ENCODE measurements at regions not wholly inside any gene's neighbourhood (a gene's known extent, or its start where the extent isn't known, plus 50 kb on each side); places are given as distances from the start of the nearest gene placed in this dataset.
"Not testable (repeated sequence)": the region's sequence is repeated elsewhere in the genome, so short reads cannot be mapped to it uniquely, and the experiment has no call there.

GRCh38 chr2:14082640-14083039 is 549.9 kb upstream of the LRATD1 start:
- peaks cover 32% of the 10 kb centered on the region for H3K36me3 Mint-ChIP-seq
- no peak for DNase-seq
- no peak for TF ChIP-seq CTCF (IDR thresholded peaks at IDR 0.05)
- Histone ChIP-seq H3K27ac (ENCODE audit: low read length) (no peak overlapping the region), H3K9me3 (ENCODE audit: control insufficient read depth, insufficient read depth, low read length) (peaks cover 12% of the 10 kb centered on the region), H3K4me3 (ENCODE audit: low read length) (no peak overlapping the region), H3K4me1 (ENCODE audit: control insufficient read depth, insufficient read depth, low read length) (no peaks in the 10 kb centered on the region), H3K36me3 (ENCODE audit: control insufficient read depth, insufficient read depth, low read length) (no peaks in the 10 kb centered on the region), H3K27me3 (ENCODE audit: control insufficient read depth, insufficient read depth, low read length) (no peaks in the 10 kb centered on the region)
- H3K27me3 Mint-ChIP-seq (ENCODE audit: low read depth in 2 of 2): no peaks in the 10 kb centered on the region
- intact Hi-C loops (cut with micrococcal nuclease): no loop called here
- peaks cover 17 to 18% of the 10 kb centered on the region in 2 donors for H3K9me3 Mint-ChIP-seq
- H3K4me1 Mint-ChIP-seq: no peaks in the 10 kb centered on the region
- H3K4me3 Mint-ChIP-seq: no peak overlapping the region
- 90% methylated on average over 5 of the region's 5 CpGs for WGBS (ENCODE audit: insufficient coverage)
- H3K27ac Mint-ChIP-seq: no peak overlapping the region
- ATAC-seq: no peak

- 100% methylated on average over 1 of the region's 1 CpG for WGBS (ENCODE audit: insufficient coverage)
- ATAC-seq: no peak
- intact Hi-C loops (cut with micrococcal nuclease): no loop called here
- no peaks in the 10 kb centered on the region for H3K36me3 ChIP-seq (ENCODE audit: control insufficient read depth, insufficient read depth, low read length)
- Mint-ChIP-seq H3K9me3 (peaks cover 3 to 7% of the 10 kb centered on the region in 2 donors), H3K27me3 (ENCODE audit: low read depth in 2 of 2) (no peaks in the 10 kb centered on the region), H3K4me3 (no peak overlapping the region), H3K27ac (no peak overlapping the region), H3K4me1 (no peaks in the 10 kb centered on the region), H3K36me3 (no peaks in the 10 kb centered on the region)
- H3K4me1 ChIP-seq (ENCODE audit: control insufficient read depth, insufficient read depth, low read length): no peaks in the 10 kb centered on the region
- no peaks in the 10 kb centered on the region for H3K9me3 ChIP-seq (ENCODE audit: control insufficient read depth, insufficient read depth, low read length)
- TF ChIP-seq CTCF (IDR thresholded peaks at IDR 0.05): no peak
- no peaks in the 10 kb centered on the region for H3K27me3 ChIP-seq (ENCODE audit: control insufficient read depth, insufficient read depth, low read length)
- H3K27ac ChIP-seq (ENCODE audit: low read length): no peak overlapping the region
- no peak for DNase-seq
- H3K4me3 ChIP-seq (ENCODE audit: low read length): no peak overlapping the region
These were observed 537.9 kb upstream of the LRATD1 start for GRCh38 chr2:14094592-14094991.

GRCh38 chr2:14099101-14099500 is 533.4 kb upstream of the LRATD1 start:
- H3K27ac Mint-ChIP-seq; H3K4me1 Mint-ChIP-seq; H3K27ac ChIP-seq (ENCODE audit: low read length); DNase-seq; H3K36me3 Mint-ChIP-seq; intact Hi-C loops (cut with micrococcal nuclease); H3K27me3 ChIP-seq (ENCODE audit: control insufficient read depth, insufficient read depth, low read length); H3K4me1 ChIP-seq (ENCODE audit: control insufficient read depth, insufficient read depth, low read length); H3K4me3 ChIP-seq (ENCODE audit: low read length); H3K4me3 Mint-ChIP-seq; H3K36me3 ChIP-seq (ENCODE audit: control insufficient read depth, insufficient read depth, low read length); ATAC-seq; H3K9me3 ChIP-seq (ENCODE audit: control insufficient read depth, insufficient read depth, low read length); H3K27me3 Mint-ChIP-seq (ENCODE audit: low read depth in 2 of 2): not testable (repeated sequence)
- peaks cover 7 to 19% of the 10 kb centered on the region in 2 donors for H3K9me3 Mint-ChIP-seq
- WGBS (ENCODE audit: insufficient coverage): 98% methylated on average over 9 of the region's 9 CpGs

GRCh38 chr2:14114275-14114674 is 518.2 kb upstream of the LRATD1 start:
- ATAC-seq (no peak), DNase-seq (no peak)
- Mint-ChIP-seq H3K36me3 (no peaks in the 10 kb centered on the region), H3K27me3 (ENCODE audit: low read depth in 2 of 2) (no peaks in the 10 kb centered on the region), H3K27ac (no peak overlapping the region), H3K4me3 (no peak overlapping the region), H3K4me1 (no peaks in the 10 kb centered on the region), H3K9me3 (peaks cover 9 to 13% of the 10 kb centered on the region in 2 donors)
- H3K27me3 ChIP-seq (ENCODE audit: control insufficient read depth, insufficient read depth, low read length): no peaks in the 10 kb centered on the region
- no peaks in the 10 kb centered on the region for H3K9me3 ChIP-seq (ENCODE audit: control insufficient read depth, insufficient read depth, low read length)
- no peak overlapping the region for H3K4me3 ChIP-seq (ENCODE audit: low read length)
- WGBS (ENCODE audit: insufficient coverage): no CpG with 5 or more reads among the region's 2 CpGs
- no peaks in the 10 kb centered on the region for H3K36me3 ChIP-seq (ENCODE audit: control insufficient read depth, insufficient read depth, low read length)
- no peak overlapping the region for H3K27ac ChIP-seq (ENCODE audit: low read length)
- TF ChIP-seq CTCF (IDR thresholded peaks at IDR 0.05): no peak
- H3K4me1 ChIP-seq (ENCODE audit: control insufficient read depth, insufficient read depth, low read length): no peaks in the 10 kb centered on the region
- intact Hi-C loops (cut with micrococcal nuclease): no loop called here

Data from natural killer cell (primary cell).